Left ventricle myocardium inferior (tissue), 1 donor: ENCODE measurements at regions not wholly inside any gene's neighbourhood (a gene's known extent, or its start where the extent isn't known, plus 50 kb on each side); places are given as distances from the start of the nearest gene placed in this dataset.

Experiments used
- DNase-seq: peaks from one replicate; pipeline ENCODE4 v3.0.0-alpha.2; 2020
- H3K27ac ChIP-seq: fragments of 200-600 bp; replicated peaks from 2 replicates; pipeline ENCODE4 v1.8.0; 2021
- H3K27me3 ChIP-seq: fragments of 200-600 bp; 2 replicates; pipeline ENCODE4 v1.8.0; 2021; ENCODE audit warnings: low read depth
- H3K36me3 ChIP-seq: fragments of 200-600 bp; 2 replicates; pipeline ENCODE4 v1.8.0; 2021
- H3K4me1 ChIP-seq: fragments of 200-600 bp; 2 replicates; pipeline ENCODE4 v1.8.0; 2021
- H3K4me3 ChIP-seq: fragments of 200-600 bp; 2 replicates; pipeline ENCODE4 v1.8.0; 2021; ENCODE audit warnings: mild to moderate bottlenecking, moderate library complexity
- H3K9me3 ChIP-seq: fragments of 200-600 bp; replicated peaks from 2 replicates; pipeline ENCODE4 v1.8.0; 2021
- CTCF ChIP-seq: fragments of 200-600 bp; IDR thresholded peaks from 2 replicates; pipeline ENCODE4 v1.8.0; 2021; ENCODE audit warnings: antibody characterized with exemption, mild to moderate bottlenecking, borderline replicate concordance
- intact Hi-C: fragments of 100-400 bp; cut with micrococcal nuclease; formaldehyde crosslinking; loops from one replicate; pipeline ENCODE4 v1.11.0; 2022
- donor health status: DM: no; HTN: yes; CAD: no; lungs with severe emphysema.

GRCh38 chr18:38688416-38688815 is 1122.8 kb upstream of the CELF4 start:
- H3K27me3 ChIP-seq: no peaks in the 10 kb centered on the region
- no peak for TF ChIP-seq CTCF
- no peak overlapping the region for H3K27ac ChIP-seq
- no peak overlapping the region for H3K4me3 ChIP-seq
- H3K36me3 ChIP-seq: no peaks in the 10 kb centered on the region
- H3K9me3 ChIP-seq: no peaks in the 10 kb centered on the region
- no peaks in the 10 kb centered on the region for H3K4me1 ChIP-seq
- intact Hi-C loops: no loop called here
- DNase-seq: no peak

- no peak for TF ChIP-seq CTCF
- H3K27me3 ChIP-seq: no peaks in the 10 kb centered on the region
- H3K27ac ChIP-seq: no peak overlapping the region
- H3K36me3 ChIP-seq: no peaks in the 10 kb centered on the region
- no peaks in the 10 kb centered on the region for H3K4me1 ChIP-seq
- intact Hi-C loops: no loop called here
- H3K9me3 ChIP-seq: peaks cover 36% of the 10 kb centered on the region
- no peak overlapping the region for H3K4me3 ChIP-seq
- no peak for DNase-seq
Observed at GRCh38 chr18:38670486-38670885, 1104.9 kb upstream of the CELF4 start.

GRCh38 chr18:38664929-38665328 is 1099.3 kb upstream of the CELF4 start:
- Histone ChIP-seq H3K27ac (no peak overlapping the region), H3K4me1 (no peaks in the 10 kb centered on the region), H3K9me3 (no peaks in the 10 kb centered on the region), H3K4me3 (no peak overlapping the region), H3K27me3 (no peaks in the 10 kb centered on the region), H3K36me3 (no peaks in the 10 kb centered on the region)
- DNase-seq: no peak
- intact Hi-C loops: no loop called here
- TF ChIP-seq CTCF: no peak

GRCh38 chr18:38663682-38664081 is 1098.1 kb upstream of the CELF4 start:
- H3K9me3 ChIP-seq: no peaks in the 10 kb centered on the region
- H3K27ac ChIP-seq: no peak overlapping the region
- intact Hi-C loops: no loop called here

GRCh38 chr18:38663270-38663669 is 1097.7 kb upstream of the CELF4 start:
- Histone ChIP-seq H3K9me3 (no peaks in the 10 kb centered on the region), H3K36me3 (no peaks in the 10 kb centered on the region), H3K4me1 (no peaks in the 10 kb centered on the region), H3K27me3 (no peaks in the 10 kb centered on the region), H3K27ac (no peak overlapping the region), H3K4me3 (no peak overlapping the region)
- DNase-seq: no peak
- intact Hi-C loops: no loop called here
- no peak for TF ChIP-seq CTCF

More at GRCh38 chr18:38663682-38664081, 1098.1 kb upstream of the CELF4 start:
- Histone ChIP-seq H3K27me3 (no peaks in the 10 kb centered on the region), H3K4me3 (no peak overlapping the region), H3K4me1 (no peaks in the 10 kb centered on the region), H3K36me3 (no peaks in the 10 kb centered on the region)
- DNase-seq: no peak
- no peak for TF ChIP-seq CTCF

GRCh38 chr18:38654946-38655345 is 1089.3 kb upstream of the CELF4 start:
- Histone ChIP-seq H3K4me1 (no peaks in the 10 kb centered on the region), H3K27me3 (no peaks in the 10 kb centered on the region), H3K4me3 (no peak overlapping the region), H3K36me3 (no peaks in the 10 kb centered on the region), H3K9me3 (no peaks in the 10 kb centered on the region), H3K27ac (no peak overlapping the region)
- intact Hi-C loops: no loop called here
- TF ChIP-seq CTCF: no peak
- DNase-seq: no peak
